SK-N-SH (cell line): ENCODE measurements at regions not wholly inside any gene's neighbourhood (a gene's known extent, or its start where the extent isn't known, plus 50 kb on each side); places are given as distances from the start of the nearest gene placed in this dataset.

Experiments
- EP300 ChIP-seq, 2 experiments: IDR thresholded peaks; 2 replicates each; pipeline versions ENCODE4 v1.4.0 to v1.6.1; 2012; ENCODE audit warnings: borderline replicate concordance in 1 of 2, low read depth in 1 of 2, low read length in 1 of 2
- FOSL2 ChIP-seq: IDR thresholded peaks from 2 replicates; pipeline ENCODE4 v1.4.0; 2012; ENCODE audit warnings: low read depth, mild to moderate bottlenecking, moderate library complexity, borderline replicate concordance
- FOXM1 ChIP-seq: IDR thresholded peaks from 2 replicates; pipeline ENCODE4 v1.4.0; 2012; ENCODE audit warnings: low read depth, mild to moderate bottlenecking
- IRF3 ChIP-seq: fragments of 150-350 bp; IDR thresholded peaks from 2 replicates; pipeline ENCODE4 v1.6.1; 2016; ENCODE audit warnings: mild to moderate bottlenecking, low read depth, low read length
- JUND ChIP-seq: IDR thresholded peaks from 2 replicates; pipeline ENCODE4 v1.4.0; 2012
- NFIC ChIP-seq: IDR thresholded peaks from 2 replicates; pipeline ENCODE4 v1.4.0; 2012; ENCODE audit warnings: borderline replicate concordance
- RCOR1 ChIP-seq: fragments of 150-350 bp; IDR thresholded peaks from 2 replicates; pipeline ENCODE4 v1.6.1; 2017; ENCODE audit warnings: antibody characterized with exemption, low read length
- TF ChIP-seq, protein P1 (sequence below): fragments of 200-600 bp; sonication (generic); IDR thresholded peaks from 2 replicates; pipeline ENCODE4 v1.6.1; 2017; ENCODE audit warnings: antibody characterized with exemption, mild to moderate bottlenecking, moderate library complexity
- TF ChIP-seq, protein P2 (sequence below): IDR thresholded peaks from 2 replicates; pipeline ENCODE4 v1.4.0; 2012; ENCODE audit warnings: low read depth

DNA sequence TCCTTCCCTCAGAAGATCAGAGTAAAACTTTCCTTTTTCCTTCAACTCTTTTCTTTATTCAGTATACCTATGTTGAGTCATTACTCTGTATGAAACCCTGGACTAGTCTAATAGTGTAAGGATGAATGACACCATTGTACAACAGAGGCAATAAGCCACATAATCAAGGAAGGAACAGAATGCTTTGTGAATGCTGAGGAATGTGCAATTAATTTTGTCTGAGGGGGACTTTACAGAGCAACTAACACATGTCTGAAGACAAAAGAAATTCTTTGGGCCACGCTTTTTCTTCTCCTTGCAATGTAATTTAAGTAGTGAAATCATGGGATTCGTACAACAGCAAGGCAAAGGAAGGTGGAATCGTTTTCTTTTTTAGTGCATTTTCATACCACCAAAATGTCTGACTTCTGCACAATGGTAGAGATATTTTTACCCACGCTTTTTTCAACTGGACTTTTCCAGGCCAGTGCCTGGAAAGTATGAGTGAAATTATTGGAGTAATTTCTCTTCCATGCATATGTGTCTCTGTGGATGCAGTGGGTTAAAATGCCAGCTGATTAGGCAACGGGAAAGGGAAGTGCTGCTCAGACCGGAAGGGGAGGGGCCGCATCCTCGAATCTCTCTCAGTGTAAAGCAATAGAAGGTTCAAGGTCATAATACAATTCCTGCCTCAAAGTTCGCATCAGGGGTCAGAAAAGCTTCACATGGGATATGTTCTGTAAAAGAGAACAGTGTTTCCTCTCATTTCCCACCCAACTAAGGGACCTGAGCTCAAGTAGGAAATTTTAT, 89.9 kb upstream of the MTHFD1L start:
- TF ChIP-seq EP300 (IDR thresholded peaks at IDR 0.05; ENCODE audit: borderline replicate concordance in 1 of 2, low read depth in 1 of 2, low read length in 1 of 2), result no peak
- TF ChIP-seq, protein P1, sequence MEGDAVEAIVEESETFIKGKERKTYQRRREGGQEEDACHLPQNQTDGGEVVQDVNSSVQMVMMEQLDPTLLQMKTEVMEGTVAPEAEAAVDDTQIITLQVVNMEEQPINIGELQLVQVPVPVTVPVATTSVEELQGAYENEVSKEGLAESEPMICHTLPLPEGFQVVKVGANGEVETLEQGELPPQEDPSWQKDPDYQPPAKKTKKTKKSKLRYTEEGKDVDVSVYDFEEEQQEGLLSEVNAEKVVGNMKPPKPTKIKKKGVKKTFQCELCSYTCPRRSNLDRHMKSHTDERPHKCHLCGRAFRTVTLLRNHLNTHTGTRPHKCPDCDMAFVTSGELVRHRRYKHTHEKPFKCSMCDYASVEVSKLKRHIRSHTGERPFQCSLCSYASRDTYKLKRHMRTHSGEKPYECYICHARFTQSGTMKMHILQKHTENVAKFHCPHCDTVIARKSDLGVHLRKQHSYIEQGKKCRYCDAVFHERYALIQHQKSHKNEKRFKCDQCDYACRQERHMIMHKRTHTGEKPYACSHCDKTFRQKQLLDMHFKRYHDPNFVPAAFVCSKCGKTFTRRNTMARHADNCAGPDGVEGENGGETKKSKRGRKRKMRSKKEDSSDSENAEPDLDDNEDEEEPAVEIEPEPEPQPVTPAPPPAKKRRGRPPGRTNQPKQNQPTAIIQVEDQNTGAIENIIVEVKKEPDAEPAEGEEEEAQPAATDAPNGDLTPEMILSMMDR, result no peak
- TF ChIP-seq NFIC, result no peak
- no peak for TF ChIP-seq FOSL2
- TF ChIP-seq, protein P2, sequence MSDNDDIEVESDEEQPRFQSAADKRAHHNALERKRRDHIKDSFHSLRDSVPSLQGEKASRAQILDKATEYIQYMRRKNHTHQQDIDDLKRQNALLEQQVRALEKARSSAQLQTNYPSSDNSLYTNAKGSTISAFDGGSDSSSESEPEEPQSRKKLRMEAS, result no peak
- TF ChIP-seq FOXM1, result no peak
- TF ChIP-seq IRF3, result no peak
- TF ChIP-seq JUND, result no peak
- no peak for TF ChIP-seq RCOR1
